Caco-2 (cell line): ENCODE measurements at regions not wholly inside any gene's neighbourhood (a gene's known extent, or its start where the extent isn't known, plus 50 kb on each side); places are given as distances from the start of the nearest gene placed in this dataset.

Experiments used
- BruUV-seq: library from RNA; stranded (reverse); fragments of 400-500 nt; replicated peaks from 2 replicates; lab custom pipeline; 2021; lab: Mats Ljungman, UMichigan
- CTCF ChIA-PET: fragments of 300-600 bp; sonication (Branson Sonifier 250); formaldehyde crosslinking; loops from one replicate; lab custom pipeline; 2022; ENCODE audit warnings: antibody characterized with exemption; lab: Charles Lee
- POLR2A ChIA-PET: fragments of 300-600 bp; sonication (Branson Sonifier 250); formaldehyde crosslinking; loops from one replicate; lab custom pipeline; 2022; ENCODE audit warnings: antibody characterized with exemption; lab: Charles Lee
- DNase-seq, 2 experiments: peaks; one replicate each; pipeline versions ENCODE4 v3.0.0 to v3.0.0-alpha.2; 2020 to 2022
- H3K27me3 ChIP-seq: replicated peaks from 2 replicates; pipeline ENCODE4 v1.6.0; 2011; ENCODE audit warnings: low read length; ENCODE audit not compliant: control insufficient read depth, insufficient read depth
- H3K36me3 ChIP-seq: 2 replicates; pipeline ENCODE4 v1.5.1; 2011; ENCODE audit warnings: low read length; ENCODE audit not compliant: control insufficient read depth, insufficient read depth
- H3K4me1 ChIP-seq: fragments of 250-450 bp; sonication (Bioruptor Pico); 2 replicates; pipeline ENCODE4 v1.5.1; 2020; ENCODE audit warnings: mild to moderate bottlenecking
- H3K4me3 ChIP-seq: 2 replicates; pipeline ENCODE4 v1.5.1; 2011; ENCODE audit warnings: low read depth, mild to moderate bottlenecking, control low read depth, low read length
- H3K9me3 ChIP-seq: fragments of 250-450 bp; sonication (Bioruptor Pico); 2 replicates; pipeline ENCODE4 v1.5.1; 2020; ENCODE audit warnings: mild to moderate bottlenecking, moderate library complexity
- H3K27ac Mint-ChIP-seq: one replicate; pipeline ENCODE4 v1.8.0; 2022; ENCODE audit warnings: mixed read lengths; ENCODE audit not compliant: unreplicated experiment
- H3K27me3 Mint-ChIP-seq: one replicate; pipeline ENCODE4 v1.8.0; 2022; ENCODE audit warnings: mixed read lengths; ENCODE audit not compliant: insufficient read depth, unreplicated experiment
- H3K36me3 Mint-ChIP-seq: one replicate; pipeline ENCODE4 v1.8.0; 2022; ENCODE audit warnings: mild to moderate bottlenecking, mixed read lengths; ENCODE audit not compliant: insufficient read depth, unreplicated experiment
- H3K4me1 Mint-ChIP-seq: one replicate; pipeline ENCODE4 v1.8.0; 2022; ENCODE audit warnings: low read depth, mixed read lengths; ENCODE audit not compliant: unreplicated experiment
- H3K4me3 Mint-ChIP-seq: one replicate; pipeline ENCODE4 v1.8.0; 2022; ENCODE audit warnings: mild to moderate bottlenecking, moderate library complexity, mixed read lengths; ENCODE audit not compliant: unreplicated experiment
- H3K9me3 Mint-ChIP-seq: one replicate; pipeline ENCODE4 v1.8.0; 2022; ENCODE audit warnings: mixed read lengths; ENCODE audit not compliant: unreplicated experiment
- intact Hi-C: fragments of 100-400 bp; cut with micrococcal nuclease; formaldehyde crosslinking; loops from one replicate; pipeline ENCODE4 v1.10.0; 2022; ENCODE audit not compliant: unreplicated experiment
- TF ChIP-seq, protein P1 (sequence below), 2 experiments: fragments of 200-600 bp in 1 of 2; IDR thresholded peaks; 1 replicate in 1 of 2; 2 replicates in 1 of 2; pipeline versions ENCODE4 v1.5.1 to v1.8.0; 2011 to 2022; ENCODE audit warnings: antibody characterized with exemption in 1 of 2, control low read depth in 1 of 2, inconsistent platforms in 1 of 2, low read depth in 1 of 2, low read length in 1 of 2, mild to moderate bottlenecking in 1 of 2, moderate library complexity in 1 of 2; ENCODE audit not compliant: insufficient read depth in 1 of 2, severe bottlenecking in 1 of 2, unreplicated experiment in 1 of 2

DNA sequence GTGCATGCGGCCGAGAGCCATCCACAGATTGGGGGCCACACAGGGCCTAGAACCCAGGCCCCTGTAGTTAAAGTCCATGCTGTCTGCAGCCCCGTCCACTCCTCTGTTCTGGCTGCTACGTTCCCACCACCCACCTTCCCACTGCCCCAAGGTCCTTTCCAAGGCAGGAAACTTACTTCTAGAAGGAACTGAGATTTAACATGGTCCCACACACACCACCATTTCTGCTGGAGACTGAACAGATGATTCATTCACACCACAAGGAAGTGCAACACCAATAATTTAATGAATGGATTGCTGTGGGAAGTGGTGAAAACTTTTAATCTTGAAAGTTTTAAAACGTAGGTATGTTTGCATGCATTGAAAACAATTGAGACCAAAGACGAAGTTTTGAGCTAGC is 95.2 kb downstream of the LBH start:
- DNase-seq, result no peak
- no peak overlapping the region for H3K27ac Mint-ChIP-seq

DNA sequence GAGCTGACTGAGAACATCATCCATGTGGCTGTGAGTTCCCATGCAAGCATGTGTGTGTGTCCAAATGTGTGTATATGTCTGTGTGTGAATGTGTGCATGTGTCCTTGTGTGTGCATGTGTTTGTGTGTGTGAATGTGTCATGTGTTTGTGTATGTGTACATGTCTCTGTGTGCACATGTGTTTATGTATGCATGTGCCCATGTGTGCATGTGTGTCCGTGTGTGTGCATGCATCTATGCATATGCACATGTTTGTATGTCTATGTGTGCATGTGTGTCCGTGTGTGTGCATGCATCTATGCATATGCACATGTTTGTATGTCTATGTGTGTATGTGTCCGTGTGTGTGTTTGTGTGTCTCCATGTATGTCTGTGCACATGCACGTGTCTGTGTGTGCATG is 99.7 kb downstream of the LBH start:
- intact Hi-C loops, result loop anchor here (10.0 kb wide), 1 partner anchor 166 kb away; no protein-coding TSS in a partner anchor
- no TSS peak for BruUV-seq
- H3K27ac Mint-ChIP-seq, result no peak overlapping the region

More for the DNA sequence above, 95.2 kb downstream of the LBH start:
- POLR2A ChIA-PET, result no interaction called here
- H3K4me3 ChIP-seq, result no peak overlapping the region
- CTCF ChIA-PET, result no interaction called here
- no peaks in the 10 kb centered on the region for H3K27me3 ChIP-seq
- no peaks in the 10 kb centered on the region for H3K36me3 Mint-ChIP-seq
- H3K9me3 ChIP-seq, result no peaks in the 10 kb centered on the region
- no peaks in the 10 kb centered on the region for H3K4me1 Mint-ChIP-seq
- intact Hi-C loops, result no loop called here
- H3K36me3 ChIP-seq, result no peaks in the 10 kb centered on the region
- no peaks in the 10 kb centered on the region for H3K4me1 ChIP-seq
- peaks cover 2% of the 10 kb centered on the region for H3K9me3 Mint-ChIP-seq
- H3K27me3 Mint-ChIP-seq, result no peaks in the 10 kb centered on the region
- BruUV-seq, result no TSS peak
- TF ChIP-seq, protein P1, sequence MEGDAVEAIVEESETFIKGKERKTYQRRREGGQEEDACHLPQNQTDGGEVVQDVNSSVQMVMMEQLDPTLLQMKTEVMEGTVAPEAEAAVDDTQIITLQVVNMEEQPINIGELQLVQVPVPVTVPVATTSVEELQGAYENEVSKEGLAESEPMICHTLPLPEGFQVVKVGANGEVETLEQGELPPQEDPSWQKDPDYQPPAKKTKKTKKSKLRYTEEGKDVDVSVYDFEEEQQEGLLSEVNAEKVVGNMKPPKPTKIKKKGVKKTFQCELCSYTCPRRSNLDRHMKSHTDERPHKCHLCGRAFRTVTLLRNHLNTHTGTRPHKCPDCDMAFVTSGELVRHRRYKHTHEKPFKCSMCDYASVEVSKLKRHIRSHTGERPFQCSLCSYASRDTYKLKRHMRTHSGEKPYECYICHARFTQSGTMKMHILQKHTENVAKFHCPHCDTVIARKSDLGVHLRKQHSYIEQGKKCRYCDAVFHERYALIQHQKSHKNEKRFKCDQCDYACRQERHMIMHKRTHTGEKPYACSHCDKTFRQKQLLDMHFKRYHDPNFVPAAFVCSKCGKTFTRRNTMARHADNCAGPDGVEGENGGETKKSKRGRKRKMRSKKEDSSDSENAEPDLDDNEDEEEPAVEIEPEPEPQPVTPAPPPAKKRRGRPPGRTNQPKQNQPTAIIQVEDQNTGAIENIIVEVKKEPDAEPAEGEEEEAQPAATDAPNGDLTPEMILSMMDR (IDR thresholded peaks at IDR 0.05; ENCODE audit: insufficient read depth in 1 of 2, low read depth in 1 of 2, low read length in 1 of 2, severe bottlenecking in 1 of 2, unreplicated experiment in 1 of 2), result no peak
- no peak overlapping the region for H3K4me3 Mint-ChIP-seq

DNA sequence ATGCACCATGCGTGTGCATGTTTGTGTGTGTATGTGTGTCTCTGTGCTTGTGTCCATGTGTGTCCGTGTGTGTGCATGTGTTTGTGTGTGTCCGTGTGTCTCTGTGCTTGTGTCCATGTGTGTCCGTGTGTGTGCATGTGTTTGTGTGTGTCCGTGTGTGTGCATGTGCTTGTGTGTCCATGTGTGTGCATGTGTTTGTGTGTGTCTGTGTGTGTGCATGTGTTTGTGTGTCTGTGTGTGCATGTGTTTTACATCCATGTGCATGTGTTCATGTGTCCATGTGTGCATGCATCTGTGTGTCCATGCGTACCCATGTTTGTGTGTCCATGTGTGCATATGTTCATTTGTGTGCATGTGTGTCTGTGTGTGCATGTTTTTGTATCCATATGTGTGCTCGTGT is 100.5 kb downstream of the LBH start:
- Mint-ChIP-seq H3K27me3 (no peaks in the 10 kb centered on the region), H3K4me1 (peaks cover 12% of the 10 kb centered on the region), H3K9me3 (peaks cover 9% of the 10 kb centered on the region), H3K4me3 (no peak overlapping the region), H3K27ac (peak overlapping the region; percentile 49), H3K36me3 (no peaks in the 10 kb centered on the region)
- no peaks in the 10 kb centered on the region for H3K36me3 ChIP-seq
- H3K9me3 ChIP-seq, result no peaks in the 10 kb centered on the region
- no peaks in the 10 kb centered on the region for H3K27me3 ChIP-seq
- CTCF ChIA-PET, result no interaction called here
- H3K4me3 ChIP-seq, result no peak overlapping the region
- peaks cover 18% of the 10 kb centered on the region; the same call in 1 of the 2 replicates for H3K4me1 ChIP-seq
- no TSS peak for BruUV-seq
- TF ChIP-seq, protein P1 (IDR thresholded peaks at IDR 0.05; ENCODE audit: insufficient read depth in 1 of 2, low read depth in 1 of 2, low read length in 1 of 2, severe bottlenecking in 1 of 2, unreplicated experiment in 1 of 2), result no peak
- intact Hi-C loops, result loop anchor here (10.0 kb wide), 1 partner anchor 167 kb away; no protein-coding TSS in a partner anchor
- POLR2A ChIA-PET, result no interaction called here
- DNase-seq, result no peak

More for the DNA sequence above, 99.7 kb downstream of the LBH start:
- CTCF ChIA-PET, result no interaction called here
- H3K27me3 Mint-ChIP-seq, result no peaks in the 10 kb centered on the region
- TF ChIP-seq, protein P1 (IDR thresholded peaks at IDR 0.05; ENCODE audit: insufficient read depth in 1 of 2, low read depth in 1 of 2, low read length in 1 of 2, severe bottlenecking in 1 of 2, unreplicated experiment in 1 of 2), result no peak
- Histone ChIP-seq H3K36me3 (no peaks in the 10 kb centered on the region), H3K4me1 (peaks cover 10% of the 10 kb centered on the region; the same call in 1 of the 2 replicates), H3K27me3 (no peaks in the 10 kb centered on the region), H3K9me3 (no peaks in the 10 kb centered on the region), H3K4me3 (no peak overlapping the region)
- POLR2A ChIA-PET, result no interaction called here
- H3K4me3 Mint-ChIP-seq, result no peak overlapping the region
- no peaks in the 10 kb centered on the region for H3K36me3 Mint-ChIP-seq
- peaks cover 12% of the 10 kb centered on the region for H3K4me1 Mint-ChIP-seq
- peaks cover 9% of the 10 kb centered on the region for H3K9me3 Mint-ChIP-seq
- no peak for DNase-seq
